ENCODE measurements at regions not wholly inside any gene's neighbourhood (a gene's known extent, or its start where the extent isn't known, plus 50 kb on each side); places are given as distances from the start of the nearest gene placed in this dataset.

- TF ChIP-seq RFX5 (IDR thresholded peaks at IDR 0.05; ENCODE audit: low read depth, low read length) (no peak), SUZ12 (IDR thresholded peaks at IDR 0.05; ENCODE audit: unreplicated experiment) (no peak), MYC (IDR thresholded peaks at IDR 0.05; ENCODE audit: insufficient read depth, insufficient read length, insufficient replicate concordance, low read length, severe bottlenecking) (no peak), CTCF (IDR thresholded peaks at IDR 0.05 in 2 of 3, conservative IDR thresholded peaks at IDR 0.05 in 1 of 3; ENCODE audit: control insufficient read depth in 2 of 3, extremely low read depth in 1 of 3, insufficient read depth in 1 of 3, low read depth in 3 of 3, low read length in 3 of 3) (no peak), TARDBP (IDR thresholded peaks at IDR 0.05; ENCODE audit: borderline replicate concordance) (no peak), ATF7 (IDR thresholded peaks at IDR 0.05; ENCODE audit: low read depth) (no peak), SP1 (IDR thresholded peaks at IDR 0.05; ENCODE audit: low read depth, low read length) (no peak), ZNF217 (IDR thresholded peaks at IDR 0.05) (no peak), POLR2A (IDR thresholded peaks at IDR 0.05; ENCODE audit: low read depth, low read length) (no peak)
Observed at GRCh38 chr17:33381201-33381600, 88.1 kb upstream of the ASIC2 start.

Data from GM12878 (cell line).